Activated CD8-positive, alpha-beta memory T cell treated with anti-CD3 and anti-CD28 coated beads for 36 hours (primary cell): ENCODE measurements at regions not wholly inside any gene's neighbourhood (a gene's known extent, or its start where the extent isn't known, plus 50 kb on each side); places are given as distances from the start of the nearest gene placed in this dataset.
"Not testable (repeated sequence)": the region's sequence is repeated elsewhere in the genome, so short reads cannot be mapped to it uniquely, and the experiment has no call there.

Experiments used
- CTCF ChIA-PET: fragments of 350-600 bp; sonication (Branson Sonifier 250); formaldehyde crosslinking; loops from one replicate; lab custom pipeline; 2021; ENCODE audit warnings: antibody characterized with exemption; lab: Charles Lee
- POLR2A ChIA-PET: fragments of 350-600 bp; sonication (Branson Sonifier 250); formaldehyde crosslinking; loops from one replicate; lab custom pipeline; 2021; ENCODE audit warnings: antibody characterized with exemption; lab: Charles Lee

DNA sequence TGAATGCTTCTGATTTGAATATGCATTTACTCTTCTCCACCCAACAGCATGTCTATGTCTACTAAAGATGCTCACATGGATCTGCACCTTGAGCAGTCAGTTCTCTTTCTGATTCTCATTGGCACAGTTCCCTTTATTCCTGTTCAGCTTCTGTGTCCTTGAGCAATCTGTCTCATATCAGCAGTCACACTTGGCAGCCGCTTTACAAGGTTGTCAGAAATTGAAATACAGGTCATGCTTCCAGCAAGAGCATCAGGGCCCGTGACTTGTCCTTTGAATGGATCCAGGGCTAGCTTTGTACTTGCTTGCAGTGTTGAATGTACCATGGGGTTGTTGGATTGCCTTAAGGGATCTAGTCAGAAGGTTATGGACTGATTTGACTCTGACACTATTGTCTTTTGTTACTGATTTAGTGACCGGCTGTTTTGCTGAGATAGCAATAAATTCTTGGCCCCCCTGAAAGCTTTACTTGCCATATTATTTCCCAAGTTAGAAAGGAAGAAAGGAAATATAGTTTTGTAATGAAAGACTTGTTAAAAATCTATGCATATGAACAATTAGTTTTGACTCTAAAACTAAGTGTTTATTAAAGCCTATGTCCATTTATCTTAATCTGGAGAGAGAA lies 273.4 kb upstream of the ISL1 start:
- POLR2A ChIA-PET = no interaction called here
- CTCF ChIA-PET = no interaction called here

DNA sequence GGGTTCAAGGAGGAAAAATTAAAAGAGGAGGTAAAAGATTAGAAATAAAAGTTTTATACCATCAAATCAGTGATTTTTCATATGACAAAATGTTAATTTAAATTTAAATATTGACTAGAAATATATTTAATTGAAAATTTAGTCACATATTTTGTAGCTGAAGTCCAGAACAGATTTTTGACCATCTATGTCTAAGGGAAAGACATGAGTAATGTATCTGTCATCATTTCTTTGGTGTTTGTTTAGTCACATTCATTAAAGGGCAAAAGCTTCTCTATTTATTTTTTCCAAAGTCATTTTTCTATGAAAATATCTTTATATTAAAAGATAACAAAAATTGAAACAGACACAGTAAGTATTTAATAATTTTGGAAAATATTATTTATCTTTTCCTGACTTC lies 252.0 kb upstream of the ISL1 start:
- CTCF ChIA-PET = no interaction called here

GRCh38 chr5:51138164-51138563 lies 245.1 kb upstream of the ISL1 start:
- CTCF ChIA-PET = no interaction called here
- POLR2A ChIA-PET = no interaction called here

More for the DNA sequence above, 252.0 kb upstream of the ISL1 start:
- POLR2A ChIA-PET = no interaction called here

DNA sequence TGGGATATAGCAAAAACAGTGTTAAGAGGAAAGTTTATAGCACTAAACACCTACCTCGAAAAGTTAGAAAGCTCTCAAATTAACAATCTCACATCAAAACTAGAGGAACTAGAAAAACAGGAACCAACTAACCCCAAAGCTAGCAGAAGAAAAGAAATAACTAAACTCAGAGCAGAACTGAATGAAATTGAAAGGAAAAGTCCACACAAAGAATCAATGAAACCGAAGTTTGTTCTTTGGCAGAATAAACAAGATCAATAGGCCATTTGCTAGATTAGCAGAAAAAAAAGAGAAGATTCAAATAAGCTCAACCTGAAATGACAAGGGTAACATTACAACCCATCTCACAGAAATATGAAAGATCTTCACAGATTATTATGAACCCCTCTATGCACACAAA lies 234.8 kb upstream of the ISL1 start:
- ChIA-PET CTCF (no interaction called here), POLR2A (no interaction called here)

DNA sequence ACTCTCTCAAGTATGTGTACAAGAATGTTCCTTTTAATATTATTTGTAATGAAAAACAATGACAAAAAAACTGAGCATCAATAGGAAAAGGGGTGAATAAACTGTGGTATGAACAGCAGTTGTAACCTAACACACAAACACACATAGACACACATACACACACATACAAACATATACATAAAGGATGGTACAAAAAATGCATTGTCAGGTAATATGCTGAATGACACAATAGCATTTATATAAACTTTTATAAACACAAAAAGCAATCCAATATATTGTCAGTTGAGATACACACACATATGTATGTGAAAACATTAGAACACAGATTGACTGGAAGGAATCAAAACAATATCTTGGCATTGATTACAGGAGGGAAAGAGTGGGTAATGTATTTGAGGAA lies 227.0 kb upstream of the ISL1 start:
- POLR2A ChIA-PET = no interaction called here

GRCh38 chr5:51156838-51157237 lies 226.4 kb upstream of the ISL1 start:
- CTCF ChIA-PET = no interaction called here
- POLR2A ChIA-PET = no interaction called here

More for the DNA sequence above, 227.0 kb upstream of the ISL1 start:
- CTCF ChIA-PET = no interaction called here

DNA sequence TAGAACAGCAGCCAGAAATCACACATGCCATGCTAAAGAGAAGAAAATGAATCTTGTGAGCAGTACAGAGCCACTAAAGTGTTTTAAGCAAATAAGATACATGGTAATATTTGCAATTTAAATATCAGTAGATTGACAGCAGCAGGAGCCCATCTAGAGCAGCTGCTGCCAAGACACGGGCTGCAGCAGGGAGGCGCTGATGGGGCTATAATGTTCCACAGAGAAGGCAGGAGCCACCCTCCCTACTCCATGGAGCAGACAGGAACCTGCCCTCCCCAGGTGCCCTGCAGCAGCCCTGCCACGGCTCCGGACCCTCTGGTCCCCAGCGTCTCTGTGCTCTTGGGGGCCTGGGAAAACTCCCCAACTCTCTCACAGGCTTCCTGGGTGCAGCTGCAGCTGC lies 224.1 kb upstream of the ISL1 start:
- CTCF ChIA-PET = no interaction called here
- POLR2A ChIA-PET = no interaction called here

DNA sequence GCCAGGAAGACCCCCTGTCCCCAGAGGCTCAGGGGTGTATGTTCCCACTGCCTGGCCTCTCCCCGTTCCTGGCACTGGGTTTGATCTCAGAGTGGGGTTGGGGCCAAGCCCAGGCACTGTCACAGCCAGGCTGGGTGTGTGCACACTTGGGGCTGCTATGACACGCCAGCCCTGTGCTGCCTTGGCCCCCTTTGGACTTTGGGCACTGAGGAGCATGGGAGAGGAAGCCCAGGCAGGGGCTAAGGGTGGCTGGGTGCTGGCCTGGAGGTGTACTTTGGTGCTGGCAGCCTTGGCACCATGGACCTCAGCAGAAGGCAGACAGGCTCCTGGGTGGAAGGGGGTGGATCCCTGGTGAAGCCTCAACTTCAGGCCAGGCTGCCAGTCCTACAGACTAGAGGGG lies 223.6 kb upstream of the ISL1 start:
- ChIA-PET POLR2A (no interaction called here), CTCF (no interaction called here)

DNA sequence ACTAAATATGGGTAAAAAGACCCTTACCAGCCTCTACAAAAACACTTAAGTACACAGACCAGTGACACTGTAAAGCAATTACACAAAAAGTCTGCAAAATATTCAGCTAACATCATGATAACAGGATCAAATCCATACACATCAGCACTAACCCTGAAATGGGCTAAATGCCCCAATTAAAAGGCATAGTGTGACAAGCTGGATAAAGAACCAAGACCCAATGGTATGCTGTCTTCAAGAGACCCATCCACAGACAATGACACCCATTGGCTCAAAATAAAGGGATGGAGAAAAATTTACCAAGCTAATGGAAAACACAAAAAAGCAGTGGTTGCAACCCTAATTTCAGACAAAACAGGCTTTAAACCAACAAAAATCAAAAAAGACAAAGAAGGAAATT lies 221.0 kb upstream of the ISL1 start:
- CTCF ChIA-PET = interaction anchor here (0.7 kb wide), 1 partner anchor 1504 kb away, joined by 3 read pairs; no protein-coding TSS in a partner anchor
- POLR2A ChIA-PET = no interaction called here

- POLR2A ChIA-PET, CTCF ChIA-PET: not testable (repeated sequence)
Measured at GRCh38 chr5:51165621-51166020, 217.6 kb upstream of the ISL1 start.

GRCh38 chr5:51172903-51173626 lies 210.2 kb upstream of the ISL1 start:
- POLR2A ChIA-PET = no interaction called here

DNA sequence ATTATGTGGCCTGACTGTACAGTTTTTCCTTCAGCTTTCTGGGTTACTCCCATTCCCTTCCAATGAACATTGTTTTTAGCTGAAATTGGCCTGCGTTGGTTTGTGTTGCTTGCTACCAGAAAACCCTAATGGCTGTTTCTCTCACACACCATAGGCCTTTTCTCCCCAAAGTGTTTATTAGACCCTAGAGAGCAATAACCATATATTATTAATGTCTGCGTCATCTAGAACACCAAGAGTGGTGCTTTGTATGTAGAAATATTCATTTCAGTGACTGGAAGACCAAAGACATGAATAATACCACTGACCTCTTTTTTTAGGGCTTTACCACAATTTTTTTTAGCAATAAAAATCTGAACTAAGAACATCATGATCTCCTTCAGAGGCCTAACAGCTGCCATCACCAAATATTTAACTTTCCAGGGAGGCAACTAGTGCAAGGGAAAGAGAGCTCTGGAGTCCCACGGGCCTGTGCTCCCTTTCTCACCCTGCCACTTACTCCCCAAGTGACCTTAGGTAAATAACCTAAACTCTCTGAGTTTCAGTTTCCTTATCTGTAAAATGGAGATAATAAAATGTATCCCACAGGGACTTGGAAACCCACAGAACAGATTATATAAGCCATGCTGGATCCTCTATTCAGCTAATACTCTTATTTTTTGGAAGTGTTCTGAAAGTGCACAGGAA lies 201.9 kb upstream of the ISL1 start:
- ChIA-PET POLR2A (no interaction called here), CTCF (no interaction called here)

More at GRCh38 chr5:51172903-51173626, 210.2 kb upstream of the ISL1 start:
- CTCF ChIA-PET = no interaction called here

DNA sequence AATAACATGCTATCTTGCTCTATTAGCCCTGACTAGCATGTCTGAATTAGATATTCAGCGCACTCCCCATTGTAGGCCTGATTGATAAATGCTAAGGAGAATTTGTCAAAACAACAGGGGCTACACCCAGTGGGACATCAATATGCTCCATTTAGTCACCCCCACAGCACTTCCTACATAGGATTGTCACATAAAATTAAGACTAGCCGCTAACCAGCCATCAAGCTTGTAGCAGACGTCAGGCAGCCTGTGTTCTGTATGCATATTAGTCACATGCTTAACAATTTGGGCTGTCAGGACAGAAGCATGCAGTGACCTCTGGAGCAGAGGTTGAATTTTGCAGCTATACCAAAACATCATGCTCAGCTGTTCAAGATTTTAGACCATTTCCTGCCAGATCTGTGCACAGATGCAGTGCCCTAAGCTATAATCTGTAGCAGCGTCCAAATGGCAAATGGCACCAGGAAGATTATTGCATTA lies 197.4 kb upstream of the ISL1 start:
- ChIA-PET CTCF (no interaction called here), POLR2A (no interaction called here)

DNA sequence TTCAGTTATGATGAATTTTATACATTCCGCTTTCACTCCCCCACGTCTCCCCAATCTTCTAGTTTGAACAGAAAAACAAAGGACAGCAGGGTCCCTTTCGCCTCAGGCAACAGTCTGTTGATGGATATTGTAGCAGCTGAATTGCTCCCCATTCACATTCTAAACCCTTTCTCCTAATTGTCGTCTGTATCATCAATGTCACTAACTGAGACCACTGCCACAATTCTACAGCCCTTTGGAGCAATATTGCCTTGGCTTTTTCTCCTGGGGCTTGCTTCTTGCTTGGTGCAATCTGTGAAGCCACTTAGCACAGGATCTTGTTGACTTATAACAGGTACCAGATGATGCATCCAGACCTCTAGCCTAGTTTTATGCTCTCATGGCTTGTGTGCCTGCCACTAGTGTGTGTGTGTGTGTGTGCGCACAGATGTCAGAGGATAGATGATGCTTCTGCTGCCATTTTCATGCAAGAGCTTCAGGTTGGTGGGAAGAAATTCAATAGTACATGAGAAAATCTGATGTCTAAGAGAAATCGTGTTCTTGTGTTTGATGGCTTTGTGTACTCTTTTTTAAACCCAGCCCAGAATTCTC lies 195.2 kb upstream of the ISL1 start:
- ChIA-PET POLR2A (no interaction called here), CTCF (no interaction called here)

DNA sequence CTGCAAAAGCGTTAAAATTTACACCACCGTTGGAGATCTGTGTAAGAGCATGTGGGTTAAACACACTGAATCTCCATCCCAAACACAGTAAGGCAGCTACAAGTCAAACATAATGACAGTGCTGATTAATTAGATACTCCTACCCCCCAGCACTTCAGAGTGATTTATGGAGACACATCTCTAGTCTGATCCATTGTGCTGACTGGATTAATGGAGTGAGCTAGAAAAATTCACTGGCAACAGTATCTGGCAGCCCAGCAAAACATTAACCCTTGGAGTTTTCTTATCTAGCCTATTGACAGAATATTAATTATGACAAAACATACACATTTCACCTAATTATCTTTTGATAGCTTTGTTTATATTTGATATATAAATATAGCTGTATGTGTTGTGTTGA lies 188.6 kb upstream of the ISL1 start:
- ChIA-PET POLR2A (no interaction called here), CTCF (no interaction called here)

GRCh38 chr5:51201024-51201423 lies 182.2 kb upstream of the ISL1 start:
- ChIA-PET POLR2A (no interaction called here), CTCF (no interaction called here)

DNA sequence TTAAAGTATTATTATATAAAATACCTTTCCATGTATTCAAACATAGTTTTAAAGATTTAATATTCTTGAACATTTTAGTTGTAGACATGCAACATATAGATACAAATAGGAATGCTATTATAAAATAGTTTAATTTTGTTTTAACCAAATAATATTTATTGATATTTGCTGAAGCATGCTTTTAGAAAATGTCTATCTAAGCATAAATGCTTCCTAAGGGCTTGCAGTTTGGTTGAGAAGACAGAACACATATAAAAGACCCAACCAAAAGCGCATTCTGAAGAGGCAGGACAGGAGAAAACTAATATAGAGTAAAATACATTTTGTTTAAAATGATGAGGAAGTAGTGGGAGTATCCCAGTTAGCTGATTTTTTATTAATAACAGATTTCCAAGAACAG lies 181.5 kb upstream of the ISL1 start:
- CTCF ChIA-PET = no interaction called here
- POLR2A ChIA-PET = no interaction called here

DNA sequence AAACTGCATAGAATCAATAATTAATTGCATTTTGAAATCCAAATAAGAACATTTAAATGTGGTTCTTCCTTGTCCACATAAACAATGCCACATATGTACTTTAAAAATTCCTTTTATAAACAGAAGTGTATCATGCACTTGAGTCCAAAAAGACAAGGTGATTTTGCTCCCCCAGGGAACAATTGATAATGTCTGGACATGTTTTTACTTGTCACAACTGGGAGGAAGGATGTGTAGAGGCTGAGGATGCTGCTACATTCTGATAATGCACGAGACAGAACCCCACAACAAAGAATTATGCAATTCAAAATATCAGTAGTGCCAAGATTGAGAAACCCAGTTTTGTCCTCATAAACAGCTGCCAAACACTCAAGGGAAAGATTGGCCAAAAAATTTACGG lies 181.1 kb upstream of the ISL1 start:
- ChIA-PET POLR2A (no interaction called here), CTCF (no interaction called here)

DNA sequence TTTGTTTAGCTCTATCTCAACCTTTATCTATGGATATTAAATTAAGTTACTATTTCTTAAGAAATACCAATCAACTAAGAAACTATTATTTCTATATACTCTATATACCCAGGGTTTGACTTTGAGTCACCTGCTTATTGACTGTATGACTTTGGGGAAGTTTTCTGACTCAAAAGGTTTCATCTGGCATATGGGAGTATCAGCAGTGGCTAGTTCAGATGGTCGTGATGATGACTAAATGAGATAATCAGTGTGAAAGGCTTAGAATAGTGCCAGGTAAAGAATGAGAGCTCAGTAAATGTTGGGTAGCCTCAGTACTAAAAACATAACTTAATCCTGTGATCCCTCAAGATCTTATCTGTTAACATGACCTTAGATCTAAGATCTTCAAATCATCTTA lies 179.7 kb upstream of the ISL1 start:
- ChIA-PET POLR2A (interaction anchor here (0.7 kb wide), 1 partner anchor 17 kb away, joined by 3 read pairs; no protein-coding TSS in a partner anchor), CTCF (no interaction called here)

GRCh38 chr5:51208296-51208695 lies 175.0 kb upstream of the ISL1 start:
- POLR2A ChIA-PET = no interaction called here
- CTCF ChIA-PET = no interaction called here
